KMS-11 (cell line): ENCODE measurements at regions not wholly inside any gene's neighbourhood (a gene's known extent, or its start where the extent isn't known, plus 50 kb on each side); places are given as distances from the start of the nearest gene placed in this dataset.

Experiments used
- H2AFZ ChIP-seq: fragments of 200-600 bp; sonication (generic); 2 replicates; pipeline ENCODE4 v1.6.1; 2016; ENCODE audit warnings: antibody characterized with exemption, mixed run types, low read depth
- H3K27ac ChIP-seq: fragments of 200-600 bp; sonication (generic); 2 replicates; pipeline ENCODE4 v1.6.1; 2016; ENCODE audit warnings: mild to moderate bottlenecking, mixed run types
- H3K27me3 ChIP-seq: fragments of 200-600 bp; sonication (generic); 2 replicates; pipeline ENCODE4 v1.6.1; 2017; ENCODE audit warnings: mild to moderate bottlenecking, low read depth, mixed run types, moderate library complexity; ENCODE audit not compliant: insufficient read depth
- H3K36me3 ChIP-seq: fragments of 200-600 bp; sonication (generic); 2 replicates; pipeline ENCODE4 v1.6.1; 2017; ENCODE audit warnings: mild to moderate bottlenecking, mixed run types; ENCODE audit not compliant: insufficient read depth
- H3K4me1 ChIP-seq: fragments of 200-600 bp; sonication (generic); 2 replicates; pipeline ENCODE4 v1.6.1; 2016; ENCODE audit warnings: mild to moderate bottlenecking, low read depth, mixed run types; ENCODE audit not compliant: poor library complexity, severe bottlenecking
- H3K4me2 ChIP-seq: fragments of 200-600 bp; sonication (generic); 2 replicates; pipeline ENCODE4 v1.7.0; 2016; ENCODE audit warnings: mild to moderate bottlenecking, mixed run types
- H3K4me3 ChIP-seq: fragments of 200-600 bp; sonication (generic); IDR thresholded peaks from 2 replicates; pipeline ENCODE4 v1.6.1; 2017; ENCODE audit warnings: low read depth, low read length, mixed read lengths; ENCODE audit not compliant: insufficient read depth
- H3K79me2 ChIP-seq: fragments of 200-600 bp; sonication (generic); 2 replicates; pipeline ENCODE4 v1.6.1; 2016; ENCODE audit warnings: low read depth, mixed run types; ENCODE audit not compliant: insufficient read depth
- H3K9ac ChIP-seq: fragments of 200-600 bp; sonication (generic); 2 replicates; pipeline ENCODE4 v1.6.1; 2016; ENCODE audit warnings: mild to moderate bottlenecking, mixed run types
- H4K20me1 ChIP-seq: fragments of 200-600 bp; sonication (generic); 2 replicates; pipeline ENCODE4 v1.6.1; 2016; ENCODE audit warnings: mild to moderate bottlenecking, mixed run types; ENCODE audit not compliant: insufficient read depth
- CTCF ChIP-seq: fragments of 200-600 bp; sonication (generic); conservative IDR thresholded peaks from 2 replicates; pipeline ENCODE4 v1.6.1; 2017; ENCODE audit warnings: low read depth, mild to moderate bottlenecking, antibody characterized with exemption, low read length, moderate library complexity, mixed read lengths

- Histone ChIP-seq H3K79me2 (no peaks in the 10 kb centered on the region), H2AFZ (no peak overlapping the region), H3K4me1 (no peaks in the 10 kb centered on the region), H3K4me2 (no peak overlapping the region), H4K20me1 (no peaks in the 10 kb centered on the region), H3K36me3 (no peaks in the 10 kb centered on the region), H3K27ac (no peak overlapping the region), H3K27me3 (no peaks in the 10 kb centered on the region), H3K4me3 (no peak overlapping the region), H3K9ac (no peak overlapping the region)
- no peak for TF ChIP-seq CTCF
Measured at GRCh38 chr18:62634979-62635630, 80.2 kb upstream of the PHLPP1 start.

DNA sequence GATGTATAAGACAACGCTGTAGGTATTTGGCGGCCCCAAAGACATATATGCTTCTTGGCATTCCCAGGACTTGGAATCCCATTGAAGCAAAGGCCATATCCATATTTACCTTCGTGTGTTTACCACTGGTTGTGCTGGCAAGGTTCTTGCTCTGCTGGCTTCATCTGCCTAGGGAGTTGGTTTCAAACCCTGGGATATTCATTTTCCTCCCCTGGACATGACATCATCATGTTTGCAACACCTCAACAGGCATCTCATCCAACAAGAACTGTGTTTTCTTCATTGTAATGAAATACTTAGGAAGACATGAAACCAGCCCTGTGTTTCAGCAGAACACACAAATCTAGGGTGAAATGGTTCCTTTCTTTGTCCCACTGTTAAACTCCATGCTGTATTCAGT lies 77.9 kb upstream of the PHLPP1 start:
- TF ChIP-seq CTCF: no peak
- no peak overlapping the region for H3K4me2 ChIP-seq
- no peak overlapping the region for H2AFZ ChIP-seq

DNA sequence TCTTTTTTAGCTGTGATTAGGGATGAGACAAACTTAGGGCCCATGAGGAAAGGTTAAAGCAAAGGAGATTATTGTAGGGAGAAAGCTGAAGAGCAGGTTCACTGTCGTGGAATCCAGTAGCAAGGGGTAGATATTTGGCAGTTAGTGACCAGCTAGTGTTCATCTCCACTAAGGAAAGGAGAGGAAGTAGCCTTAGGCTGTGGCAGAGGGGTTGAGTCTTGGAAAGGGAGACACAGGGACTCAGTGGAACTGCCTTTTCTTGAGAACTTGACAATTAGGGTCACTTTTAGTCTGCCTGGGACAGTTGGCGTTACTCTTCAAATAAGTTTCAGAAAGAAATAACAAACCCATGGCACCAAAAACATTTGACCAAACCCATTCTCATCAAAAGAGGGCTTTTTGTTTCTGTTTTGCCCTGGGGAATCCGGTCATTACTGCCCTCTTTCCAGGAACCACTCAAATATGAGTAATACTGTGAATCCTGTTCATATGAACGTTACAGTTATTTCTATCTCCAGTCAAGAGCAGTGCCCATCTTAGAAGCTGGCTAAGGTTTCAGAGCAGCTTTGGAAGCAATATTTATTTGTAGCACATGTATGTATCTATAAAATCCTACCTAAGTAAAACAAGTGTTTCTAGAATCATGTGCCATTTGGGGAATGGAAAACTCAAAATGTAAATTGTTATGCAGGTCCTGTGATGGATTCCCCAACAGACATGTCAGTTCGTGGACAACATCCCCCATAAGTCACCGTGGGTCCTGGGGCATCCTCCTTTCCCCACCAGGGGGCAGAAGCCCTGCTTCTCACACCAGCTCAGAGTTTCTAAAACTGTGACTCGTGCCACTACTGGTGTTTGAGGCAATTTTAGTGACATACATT lies 77.3 kb upstream of the PHLPP1 start:
- Histone ChIP-seq H3K27me3 (no peaks in the 10 kb centered on the region), H3K27ac (no peak overlapping the region), H4K20me1 (no peaks in the 10 kb centered on the region), H3K4me2 (no peak overlapping the region), H3K4me1 (no peaks in the 10 kb centered on the region), H3K79me2 (no peaks in the 10 kb centered on the region), H2AFZ (no peak overlapping the region), H3K9ac (no peak overlapping the region), H3K4me3 (no peak overlapping the region), H3K36me3 (no peaks in the 10 kb centered on the region)
- TF ChIP-seq CTCF: peak; percentile 87

More for the DNA sequence above, 77.9 kb upstream of the PHLPP1 start:
- no peaks in the 10 kb centered on the region for H3K36me3 ChIP-seq
- H3K27me3 ChIP-seq: no peaks in the 10 kb centered on the region
- H3K79me2 ChIP-seq: no peaks in the 10 kb centered on the region
- no peaks in the 10 kb centered on the region for H4K20me1 ChIP-seq
- no peaks in the 10 kb centered on the region for H3K4me1 ChIP-seq
- H3K4me3 ChIP-seq: no peak overlapping the region
- no peak overlapping the region for H3K27ac ChIP-seq
- no peak overlapping the region for H3K9ac ChIP-seq

GRCh38 chr18:62643181-62643580 lies 72.2 kb upstream of the PHLPP1 start:
- no peak for TF ChIP-seq CTCF
- Histone ChIP-seq H3K27ac (no peak overlapping the region), H3K36me3 (no peaks in the 10 kb centered on the region)

More at GRCh38 chr18:62643181-62643580, 72.2 kb upstream of the PHLPP1 start:
- no peak overlapping the region for H3K4me3 ChIP-seq
- H4K20me1 ChIP-seq: no peaks in the 10 kb centered on the region
- H3K4me2 ChIP-seq: no peak overlapping the region
- no peak overlapping the region for H2AFZ ChIP-seq
- H3K79me2 ChIP-seq: no peaks in the 10 kb centered on the region
- H3K27me3 ChIP-seq: no peaks in the 10 kb centered on the region
- no peak overlapping the region for H3K9ac ChIP-seq
- no peaks in the 10 kb centered on the region for H3K4me1 ChIP-seq
